BJ (cell line): ENCODE measurements at regions not wholly inside any gene's neighbourhood (a gene's known extent, or its start where the extent isn't known, plus 50 kb on each side); places are given as distances from the start of the nearest gene placed in this dataset.

Experiments used
- CTCF ChIA-PET: fragments of 350-600 bp; formaldehyde crosslinking; extraction: SDS; loops from one replicate; lab custom pipeline; 2021; ENCODE audit warnings: antibody characterized with exemption, inconsistent platforms; lab: Yijun Ruan, JAX
- POLR2A ChIA-PET: fragments of 300-600 bp; sonication (Branson Sonifier 250); formaldehyde crosslinking; extraction: SDS; loops from one replicate; lab custom pipeline; 2021; ENCODE audit warnings: antibody characterized with exemption; lab: Charles Lee
- DNase-seq: peaks from one replicate; pipeline ENCODE4 v3.0.0-alpha.2; 2011; ENCODE audit warnings: low read depth
- H3K27me3 ChIP-seq: 2 replicates; pipeline ENCODE4 v1.6.0; 2011; ENCODE audit warnings: low read length; ENCODE audit not compliant: control insufficient read depth, insufficient read depth
- H3K36me3 ChIP-seq: 2 replicates; pipeline ENCODE4 v1.5.1; 2011; ENCODE audit warnings: low read length; ENCODE audit not compliant: control insufficient read depth, insufficient read depth
- H3K4me3 ChIP-seq: 2 replicates; pipeline ENCODE4 v1.5.1; 2011; ENCODE audit warnings: low read depth, mild to moderate bottlenecking, control low read depth, low read length
- TF ChIP-seq, protein P1 (sequence below): IDR thresholded peaks from 2 replicates; pipeline ENCODE4 v1.5.1; 2011; ENCODE audit warnings: low read depth, mild to moderate bottlenecking, control low read depth, inconsistent platforms, low read length, moderate library complexity; ENCODE audit not compliant: insufficient read depth

GRCh38 chr4:63729519-63729918, 679.7 kb downstream of the TECRL start:
- no peak for DNase-seq
- CTCF ChIA-PET = no interaction called here
- TF ChIP-seq, protein P1, sequence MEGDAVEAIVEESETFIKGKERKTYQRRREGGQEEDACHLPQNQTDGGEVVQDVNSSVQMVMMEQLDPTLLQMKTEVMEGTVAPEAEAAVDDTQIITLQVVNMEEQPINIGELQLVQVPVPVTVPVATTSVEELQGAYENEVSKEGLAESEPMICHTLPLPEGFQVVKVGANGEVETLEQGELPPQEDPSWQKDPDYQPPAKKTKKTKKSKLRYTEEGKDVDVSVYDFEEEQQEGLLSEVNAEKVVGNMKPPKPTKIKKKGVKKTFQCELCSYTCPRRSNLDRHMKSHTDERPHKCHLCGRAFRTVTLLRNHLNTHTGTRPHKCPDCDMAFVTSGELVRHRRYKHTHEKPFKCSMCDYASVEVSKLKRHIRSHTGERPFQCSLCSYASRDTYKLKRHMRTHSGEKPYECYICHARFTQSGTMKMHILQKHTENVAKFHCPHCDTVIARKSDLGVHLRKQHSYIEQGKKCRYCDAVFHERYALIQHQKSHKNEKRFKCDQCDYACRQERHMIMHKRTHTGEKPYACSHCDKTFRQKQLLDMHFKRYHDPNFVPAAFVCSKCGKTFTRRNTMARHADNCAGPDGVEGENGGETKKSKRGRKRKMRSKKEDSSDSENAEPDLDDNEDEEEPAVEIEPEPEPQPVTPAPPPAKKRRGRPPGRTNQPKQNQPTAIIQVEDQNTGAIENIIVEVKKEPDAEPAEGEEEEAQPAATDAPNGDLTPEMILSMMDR = no peak
- H3K36me3 ChIP-seq = no peaks in the 10 kb centered on the region
- H3K4me3 ChIP-seq = no peak overlapping the region
- POLR2A ChIA-PET = no interaction called here
- no peaks in the 10 kb centered on the region for H3K27me3 ChIP-seq

DNA sequence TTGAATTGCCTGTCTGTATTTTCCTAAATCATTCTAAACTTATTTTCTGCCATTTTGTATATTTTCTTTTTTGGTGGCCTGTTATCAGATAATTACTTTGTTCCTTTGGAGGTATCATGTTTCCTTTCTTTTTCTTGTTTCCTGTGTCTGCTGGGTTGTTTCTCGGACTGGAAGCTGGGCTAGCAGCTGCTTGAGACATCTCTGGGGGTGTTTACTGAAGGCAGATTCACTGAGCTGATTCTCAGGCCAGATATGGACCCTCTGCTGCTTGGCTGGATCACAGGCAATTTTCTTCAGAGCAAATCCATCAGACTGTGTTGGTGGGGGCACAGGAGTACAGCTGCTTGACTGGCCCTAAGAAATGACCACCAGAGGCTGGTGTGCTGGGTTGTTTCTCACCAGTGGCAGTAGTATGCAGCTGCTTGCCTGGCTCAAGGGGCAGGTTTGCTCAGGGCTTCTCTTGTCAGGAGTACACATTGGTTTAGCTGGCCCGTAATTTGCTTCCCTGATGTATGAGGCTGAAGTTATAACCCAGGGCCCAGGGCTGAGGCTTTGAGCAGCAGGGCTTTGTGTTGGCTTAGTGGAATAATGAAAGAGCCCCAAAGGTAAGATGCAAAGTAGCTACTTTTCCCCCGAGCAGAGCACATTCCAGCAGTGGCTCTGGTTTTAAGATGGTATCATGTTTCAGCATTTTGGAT, 680.6 kb downstream of the TECRL start:
- TF ChIP-seq, protein P1 = no peak
- ChIA-PET POLR2A (no interaction called here), CTCF (no interaction called here)
- H3K27me3 ChIP-seq = no peaks in the 10 kb centered on the region
- DNase-seq = no peak
- no peaks in the 10 kb centered on the region for H3K36me3 ChIP-seq
- no peak overlapping the region for H3K4me3 ChIP-seq

DNA sequence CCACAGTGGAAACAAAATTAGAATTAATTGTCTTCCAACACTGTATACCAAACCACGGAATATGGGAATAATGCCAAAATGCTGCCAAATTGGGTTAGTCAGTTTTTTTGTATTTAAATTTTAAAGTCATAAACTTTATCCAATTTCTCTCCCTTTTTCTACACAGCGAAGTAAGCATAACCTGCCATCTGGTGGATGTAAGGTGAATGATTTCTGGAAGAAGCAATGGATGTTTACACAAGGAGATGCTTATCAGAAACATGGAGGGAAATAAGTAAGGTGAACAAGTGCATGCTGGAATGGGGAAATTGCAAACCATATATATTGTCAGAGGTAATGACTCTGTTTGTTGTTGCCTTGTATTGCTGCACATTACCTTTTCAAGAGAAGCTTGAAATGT, 691.9 kb downstream of the TECRL start:
- H3K4me3 ChIP-seq = no peak overlapping the region
- no peaks in the 10 kb centered on the region for H3K36me3 ChIP-seq
- TF ChIP-seq, protein P1 = no peak
- H3K27me3 ChIP-seq = no peaks in the 10 kb centered on the region
- ChIA-PET CTCF (no interaction called here), POLR2A (no interaction called here)
- DNase-seq = no peak

DNA sequence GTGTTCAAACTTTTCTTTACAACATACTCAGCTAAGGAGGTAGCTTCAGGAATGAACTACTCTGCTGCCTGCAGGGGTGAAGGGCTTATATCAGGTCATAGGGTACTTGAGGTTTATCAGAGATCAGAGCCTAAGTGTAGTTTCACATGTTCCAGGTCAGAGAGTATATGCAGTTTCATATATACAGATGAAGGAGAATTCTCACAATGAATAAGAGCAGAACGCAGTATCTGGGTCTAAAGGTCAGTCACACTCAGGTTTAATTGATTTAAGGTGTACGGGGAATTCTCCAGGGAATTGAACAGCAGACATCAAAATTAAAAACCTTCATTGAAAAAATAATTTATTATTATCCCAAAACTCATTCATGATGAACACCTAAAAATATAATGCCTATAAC, 700.6 kb downstream of the TECRL start:
- no peak for DNase-seq
- no peaks in the 10 kb centered on the region for H3K36me3 ChIP-seq
- H3K27me3 ChIP-seq = no peaks in the 10 kb centered on the region
- no peak overlapping the region for H3K4me3 ChIP-seq
- TF ChIP-seq, protein P1 = no peak
- ChIA-PET CTCF (no interaction called here), POLR2A (no interaction called here)

DNA sequence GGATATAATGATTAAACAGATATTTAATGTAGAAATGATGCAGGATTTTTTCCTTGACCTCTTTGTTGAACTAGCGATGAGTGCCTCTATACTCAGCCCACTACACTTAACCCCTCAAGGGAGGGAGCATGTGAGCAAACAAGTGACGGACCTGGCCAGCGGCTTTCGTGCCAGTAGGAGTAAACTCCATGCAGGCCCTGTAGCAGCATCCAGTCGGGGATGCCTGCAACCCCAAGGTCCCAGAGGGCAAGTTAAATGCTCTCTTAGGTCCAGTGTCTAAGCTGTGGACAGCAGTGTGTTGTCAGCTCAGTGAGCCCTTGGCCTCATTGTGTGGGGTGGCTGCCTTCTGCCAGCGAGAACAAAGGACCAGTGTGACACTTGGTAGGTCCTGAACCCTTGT, 708.7 kb downstream of the TECRL start:
- TF ChIP-seq, protein P1 = no peak
- POLR2A ChIA-PET = no interaction called here
- CTCF ChIA-PET = no interaction called here
- DNase-seq = no peak
- H3K4me3 ChIP-seq = no peak overlapping the region
- H3K27me3 ChIP-seq = no peaks in the 10 kb centered on the region
- no peaks in the 10 kb centered on the region for H3K36me3 ChIP-seq
